ENCODE measurements at regions not wholly inside any gene's neighbourhood (a gene's known extent, or its start where the extent isn't known, plus 50 kb on each side); places are given as distances from the start of the nearest gene placed in this dataset.
"Not testable (repeated sequence)": the region's sequence is repeated elsewhere in the genome, so short reads cannot be mapped to it uniquely, and the experiment has no call there.

DNA sequence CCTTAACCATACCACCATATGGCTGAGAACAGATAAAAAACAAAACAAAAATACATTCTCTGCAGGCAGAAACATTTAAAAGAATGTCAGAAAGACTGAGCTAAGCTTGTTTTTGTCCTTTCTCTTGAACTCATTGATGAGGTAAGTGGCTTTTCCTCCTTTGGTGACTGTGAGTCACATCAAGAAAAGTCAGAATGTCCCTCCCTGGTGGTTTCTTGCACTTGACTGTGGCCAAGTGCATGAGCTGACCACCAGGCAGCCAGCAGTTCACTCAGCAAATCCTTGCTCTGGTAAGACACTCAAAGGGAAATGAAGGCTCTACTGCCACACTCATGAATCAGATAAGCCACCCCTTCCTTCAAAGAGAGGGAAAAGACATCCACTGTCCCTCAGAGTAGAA, 970.9 kb downstream of the TAF11L14 start:
- no peaks in the 10 kb centered on the region for H3K9me3 ChIP-seq (ENCODE audit: control insufficient read depth in 3 of 3, low read length in 3 of 3)
- H3K27me3 ChIP-seq (ENCODE audit: control insufficient read depth in 3 of 3, insufficient read depth in 3 of 3, low read length in 3 of 3) = no peaks in the 10 kb centered on the region
- H3K27ac ChIP-seq (ENCODE audit: low read depth, low read length) = no peak overlapping the region
- H3K4me1 ChIP-seq (ENCODE audit: control insufficient read depth in 3 of 3, insufficient read depth in 3 of 3, low read length in 3 of 3) = no peaks in the 10 kb centered on the region
- H3K36me3 ChIP-seq (ENCODE audit: control insufficient read depth in 3 of 3, insufficient read depth in 3 of 3, low read length in 3 of 3) = no peaks in the 10 kb centered on the region
- no peak overlapping the region for H3K9ac ChIP-seq (ENCODE audit: low read depth in 1 of 3, low read length in 3 of 3)
- H3K4me3 ChIP-seq (ENCODE audit: low read length in 3 of 3) = no peak overlapping the region

DNA sequence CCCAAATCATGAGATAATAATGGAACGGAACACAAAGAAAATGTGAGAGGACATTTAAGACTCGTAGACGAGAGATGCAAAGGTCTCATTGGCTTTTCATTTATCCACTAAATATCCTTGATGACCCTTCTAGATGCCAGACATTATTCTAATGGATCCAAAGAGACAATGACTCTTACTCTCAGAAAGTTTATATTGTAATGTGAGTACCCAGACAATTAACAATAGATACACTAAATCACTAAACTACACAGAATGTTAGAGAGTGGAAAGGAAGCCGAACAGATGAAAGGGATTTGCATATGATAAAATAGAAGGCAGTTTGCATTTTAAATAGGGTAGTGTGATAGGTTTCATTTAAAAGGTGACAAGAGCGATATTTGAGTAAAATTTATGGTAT, 973.3 kb downstream of the TAF11L14 start:
- Histone ChIP-seq H3K9me3 (ENCODE audit: control insufficient read depth in 3 of 3, low read length in 3 of 3) (no peaks in the 10 kb centered on the region), H3K9ac (ENCODE audit: low read depth in 1 of 3, low read length in 3 of 3) (no peak overlapping the region), H3K27me3 (ENCODE audit: control insufficient read depth in 3 of 3, insufficient read depth in 3 of 3, low read length in 3 of 3) (no peaks in the 10 kb centered on the region), H3K4me1 (ENCODE audit: control insufficient read depth in 3 of 3, insufficient read depth in 3 of 3, low read length in 3 of 3) (no peaks in the 10 kb centered on the region), H3K27ac (ENCODE audit: low read depth, low read length) (no peak overlapping the region), H3K36me3 (ENCODE audit: control insufficient read depth in 3 of 3, insufficient read depth in 3 of 3, low read length in 3 of 3) (no peaks in the 10 kb centered on the region), H3K4me3 (ENCODE audit: low read length in 3 of 3) (no peak overlapping the region)

DNA sequence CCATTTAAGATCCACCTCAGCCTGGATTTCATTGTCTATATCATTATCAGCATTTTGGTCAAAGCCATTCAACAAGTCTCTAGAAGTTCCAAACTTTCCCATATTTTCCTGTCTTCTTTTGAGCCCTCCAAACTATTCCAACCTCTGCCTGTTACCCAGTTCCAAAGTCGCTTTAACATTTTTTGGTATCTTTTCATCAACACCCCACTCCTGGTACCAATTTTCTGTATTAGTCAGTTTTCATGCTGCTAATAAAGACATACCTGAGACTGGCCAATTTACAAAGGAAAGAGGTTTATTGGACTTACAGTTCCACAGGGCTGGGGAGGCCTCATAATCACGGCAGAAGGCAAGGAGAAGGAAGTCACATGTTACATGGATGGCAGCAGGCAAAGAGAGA, 982.9 kb downstream of the TAF11L14 start:
- H3K4me1 ChIP-seq (ENCODE audit: control insufficient read depth in 3 of 3, insufficient read depth in 3 of 3, low read length in 3 of 3); H3K9ac ChIP-seq (ENCODE audit: low read depth in 1 of 3, low read length in 3 of 3); H3K4me3 ChIP-seq (ENCODE audit: low read length in 3 of 3); H3K36me3 ChIP-seq (ENCODE audit: control insufficient read depth in 3 of 3, insufficient read depth in 3 of 3, low read length in 3 of 3); H3K27ac ChIP-seq (ENCODE audit: low read depth, low read length); H3K9me3 ChIP-seq (ENCODE audit: control insufficient read depth in 3 of 3, low read length in 3 of 3); H3K27me3 ChIP-seq (ENCODE audit: control insufficient read depth in 3 of 3, insufficient read depth in 3 of 3, low read length in 3 of 3): not testable (repeated sequence)

DNA sequence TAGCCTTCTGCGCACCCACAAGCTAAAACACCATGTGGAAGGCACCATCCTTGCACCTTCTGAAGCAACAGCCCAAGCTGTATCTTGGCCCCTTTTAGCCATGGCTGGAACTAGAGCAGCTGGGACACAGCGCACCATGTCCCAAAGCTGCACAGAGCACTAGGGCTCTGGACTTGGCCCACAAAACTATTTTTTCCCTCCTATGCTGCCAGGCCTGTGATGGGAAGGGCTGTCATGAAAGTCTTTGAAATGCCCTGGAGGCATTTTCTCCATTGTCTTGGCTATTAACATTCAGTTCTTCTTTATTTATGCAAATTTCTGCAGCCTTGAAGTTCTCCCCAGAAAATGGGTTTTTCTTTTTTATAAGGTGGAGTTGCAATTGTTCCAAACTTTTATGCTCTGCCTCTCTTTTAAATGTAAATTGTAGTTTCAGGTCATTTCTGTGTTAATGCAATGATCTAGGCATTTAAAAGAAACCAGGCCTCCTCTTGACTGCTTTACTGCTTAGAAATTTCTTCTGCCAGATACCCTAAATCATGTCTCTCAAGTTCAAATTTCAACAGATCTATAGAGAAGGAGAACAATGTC, 996.3 kb downstream of the TAF11L14 start:
- Histone ChIP-seq H3K4me1 (ENCODE audit: control insufficient read depth in 3 of 3, insufficient read depth in 3 of 3, low read length in 3 of 3) (no peaks in the 10 kb centered on the region), H3K27me3 (ENCODE audit: control insufficient read depth in 3 of 3, insufficient read depth in 3 of 3, low read length in 3 of 3) (no peaks in the 10 kb centered on the region), H3K4me3 (ENCODE audit: low read length in 3 of 3) (no peak overlapping the region), H3K36me3 (ENCODE audit: control insufficient read depth in 3 of 3, insufficient read depth in 3 of 3, low read length in 3 of 3) (no peaks in the 10 kb centered on the region), H3K9ac (ENCODE audit: low read depth in 1 of 3, low read length in 3 of 3) (no peak overlapping the region), H3K9me3 (ENCODE audit: control insufficient read depth in 3 of 3, low read length in 3 of 3) (no peaks in the 10 kb centered on the region), H3K27ac (ENCODE audit: low read depth, low read length) (no peak overlapping the region)

DNA sequence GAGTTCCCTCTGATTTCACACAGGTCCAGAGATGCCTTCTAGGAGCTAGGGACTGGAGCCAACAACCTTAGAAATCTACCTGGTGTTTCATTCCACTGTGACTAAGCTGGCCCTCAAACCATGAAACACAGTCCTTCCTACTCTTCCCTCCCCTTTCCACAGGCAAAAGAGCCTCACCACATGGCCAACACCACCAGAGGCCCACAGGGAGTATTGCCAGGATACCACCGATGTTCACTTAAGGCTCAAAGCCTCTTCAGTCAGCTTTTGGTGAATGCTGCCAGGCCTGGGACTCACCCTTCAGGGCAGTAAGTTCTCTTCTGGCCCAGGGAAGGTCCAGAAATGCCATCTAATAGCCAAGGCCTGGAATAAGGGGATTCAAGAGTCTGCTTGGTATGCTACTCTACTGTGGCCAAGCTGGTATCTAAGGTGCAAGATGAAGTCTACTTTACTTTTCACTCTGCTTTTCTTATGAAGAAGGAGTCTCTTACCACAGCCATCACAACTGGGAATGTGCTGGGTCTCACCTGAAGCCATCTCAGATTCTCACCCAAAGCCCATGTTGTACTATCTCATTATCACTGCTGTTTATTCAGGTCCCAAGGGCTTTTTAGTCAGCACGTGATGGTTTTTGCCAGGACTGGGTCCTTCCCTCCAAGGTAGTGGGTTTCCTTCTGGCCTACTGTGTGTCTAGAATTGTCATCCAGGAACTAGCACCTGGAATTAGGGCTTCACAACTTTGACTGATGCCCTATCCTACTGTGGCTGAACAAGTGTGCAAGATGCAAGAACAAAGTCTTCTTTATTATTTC, 1018.4 kb downstream of the TAF11L14 start:
- Histone ChIP-seq H3K27me3 (ENCODE audit: control insufficient read depth in 3 of 3, insufficient read depth in 3 of 3, low read length in 3 of 3) (no peaks in the 10 kb centered on the region), H3K9me3 (ENCODE audit: control insufficient read depth in 3 of 3, low read length in 3 of 3) (no peaks in the 10 kb centered on the region), H3K4me1 (ENCODE audit: control insufficient read depth in 3 of 3, insufficient read depth in 3 of 3, low read length in 3 of 3) (no peaks in the 10 kb centered on the region), H3K36me3 (ENCODE audit: control insufficient read depth in 3 of 3, insufficient read depth in 3 of 3, low read length in 3 of 3) (no peaks in the 10 kb centered on the region), H3K4me3 (ENCODE audit: low read length in 3 of 3) (no peak overlapping the region), H3K27ac (ENCODE audit: low read depth, low read length) (no peak overlapping the region), H3K9ac (ENCODE audit: low read depth in 1 of 3, low read length in 3 of 3) (no peak overlapping the region)

DNA sequence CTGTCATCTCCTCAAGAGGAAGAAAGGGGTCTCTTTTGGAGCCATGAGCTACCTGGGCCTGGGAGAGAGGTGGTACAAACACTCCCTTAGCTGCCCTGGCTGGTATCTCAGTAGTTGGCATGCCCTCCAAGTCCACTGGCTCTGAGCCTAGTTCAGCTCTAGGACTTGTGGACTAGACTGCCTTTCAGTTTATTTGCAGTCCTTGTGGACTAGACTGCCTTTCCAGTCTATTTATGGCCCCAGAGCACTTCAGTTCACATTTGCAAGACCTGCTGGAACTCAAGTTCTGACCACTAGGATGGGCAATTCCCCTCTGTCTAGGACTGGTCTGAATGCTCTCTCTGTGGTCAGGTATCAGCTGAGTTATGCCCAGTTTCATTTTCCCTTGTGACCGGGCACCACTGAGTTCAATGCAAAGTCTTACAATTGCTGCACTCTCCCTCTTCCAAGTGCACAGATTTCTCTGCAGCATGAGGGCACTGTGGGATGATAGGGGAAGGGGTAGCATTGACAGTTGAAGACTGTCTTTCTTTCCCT, 1019.0 kb downstream of the TAF11L14 start:
- Histone ChIP-seq H3K9ac (ENCODE audit: low read depth in 1 of 3, low read length in 3 of 3) (no peak overlapping the region), H3K9me3 (ENCODE audit: control insufficient read depth in 3 of 3, low read length in 3 of 3) (no peaks in the 10 kb centered on the region), H3K27me3 (ENCODE audit: control insufficient read depth in 3 of 3, insufficient read depth in 3 of 3, low read length in 3 of 3) (no peaks in the 10 kb centered on the region), H3K27ac (ENCODE audit: low read depth, low read length) (no peak overlapping the region), H3K4me3 (ENCODE audit: low read length in 3 of 3) (no peak overlapping the region), H3K36me3 (ENCODE audit: control insufficient read depth in 3 of 3, insufficient read depth in 3 of 3, low read length in 3 of 3) (no peaks in the 10 kb centered on the region), H3K4me1 (ENCODE audit: control insufficient read depth in 3 of 3, insufficient read depth in 3 of 3, low read length in 3 of 3) (no peaks in the 10 kb centered on the region)

DNA sequence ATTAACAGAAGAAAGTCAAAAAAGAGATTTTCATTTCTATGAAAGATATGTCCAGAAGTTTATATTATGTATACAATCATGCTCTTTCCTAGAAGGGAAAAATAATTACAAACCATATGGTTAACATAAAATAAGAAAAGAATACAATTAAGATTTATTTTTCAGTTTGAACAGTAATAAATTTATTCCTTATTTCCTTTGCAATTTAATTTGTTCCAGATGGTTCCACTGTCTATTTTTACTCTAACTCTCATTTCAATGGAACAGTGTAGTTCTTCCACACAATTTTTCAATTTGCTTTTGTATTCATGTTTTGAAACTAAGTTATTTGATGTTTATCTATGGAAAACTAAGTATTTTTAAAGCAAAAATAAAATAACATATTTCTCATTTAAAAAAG, 1026.3 kb downstream of the TAF11L14 start:
- Histone ChIP-seq H3K27ac (ENCODE audit: low read depth, low read length) (no peak overlapping the region), H3K9ac (ENCODE audit: low read depth in 1 of 3, low read length in 3 of 3) (no peak overlapping the region), H3K9me3 (ENCODE audit: control insufficient read depth in 3 of 3, low read length in 3 of 3) (no peaks in the 10 kb centered on the region)

DNA sequence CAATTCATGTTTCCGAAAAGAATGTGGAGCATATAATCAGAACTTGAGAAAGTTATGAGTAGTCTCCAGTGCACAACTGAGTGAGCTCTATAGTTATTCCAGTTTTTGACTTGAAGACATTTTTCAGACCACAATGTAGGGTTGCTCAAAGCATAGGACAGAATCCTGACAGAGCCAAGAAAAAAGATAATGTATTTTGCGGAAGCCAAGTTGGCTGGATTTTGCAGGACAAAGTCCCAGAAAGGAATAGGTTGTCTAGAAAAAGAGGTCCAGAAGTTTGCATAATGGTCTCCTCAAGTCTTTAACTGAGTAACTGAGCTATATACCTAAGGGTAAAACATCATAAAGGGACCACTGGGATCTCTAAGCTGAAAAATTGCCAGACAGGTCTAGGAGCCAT, 1028.0 kb downstream of the TAF11L14 start:
- H3K4me3 ChIP-seq (ENCODE audit: low read length in 3 of 3) = no peak overlapping the region
- no peak overlapping the region for H3K9ac ChIP-seq (ENCODE audit: low read depth in 1 of 3, low read length in 3 of 3)
- no peaks in the 10 kb centered on the region for H3K9me3 ChIP-seq (ENCODE audit: control insufficient read depth in 3 of 3, low read length in 3 of 3)
- H3K36me3 ChIP-seq (ENCODE audit: control insufficient read depth in 3 of 3, insufficient read depth in 3 of 3, low read length in 3 of 3) = no peaks in the 10 kb centered on the region
- no peak overlapping the region for H3K27ac ChIP-seq (ENCODE audit: low read depth, low read length)
- no peaks in the 10 kb centered on the region for H3K27me3 ChIP-seq (ENCODE audit: control insufficient read depth in 3 of 3, insufficient read depth in 3 of 3, low read length in 3 of 3)
- H3K4me1 ChIP-seq (ENCODE audit: control insufficient read depth in 3 of 3, insufficient read depth in 3 of 3, low read length in 3 of 3) = no peaks in the 10 kb centered on the region

More for the DNA sequence above, 1026.3 kb downstream of the TAF11L14 start:
- Histone ChIP-seq H3K27me3 (ENCODE audit: control insufficient read depth in 3 of 3, insufficient read depth in 3 of 3, low read length in 3 of 3) (no peaks in the 10 kb centered on the region), H3K4me1 (ENCODE audit: control insufficient read depth in 3 of 3, insufficient read depth in 3 of 3, low read length in 3 of 3) (no peaks in the 10 kb centered on the region), H3K36me3 (ENCODE audit: control insufficient read depth in 3 of 3, insufficient read depth in 3 of 3, low read length in 3 of 3) (no peaks in the 10 kb centered on the region), H3K4me3 (ENCODE audit: low read length in 3 of 3) (no peak overlapping the region)

DNA sequence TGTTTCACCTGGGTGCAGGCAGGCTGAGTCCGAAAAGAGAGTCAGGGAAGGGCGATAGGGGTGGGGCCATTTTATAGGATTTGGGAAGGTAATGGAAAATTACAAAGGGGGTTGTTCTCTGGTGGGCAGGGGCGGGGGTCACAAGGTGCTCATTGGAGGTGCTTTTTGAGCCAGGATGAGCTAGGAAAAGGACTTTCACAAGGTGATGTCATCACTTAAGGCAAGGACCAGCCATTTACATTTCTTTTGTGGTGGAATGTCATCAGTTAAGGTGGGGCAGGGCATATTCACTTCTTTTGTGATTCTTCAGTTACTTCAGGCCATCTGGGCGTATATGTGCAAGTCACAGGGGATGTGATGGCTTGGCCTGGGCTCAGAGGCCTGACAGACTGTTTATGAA, 1040.0 kb downstream of the TAF11L14 start:
- not testable (repeated sequence) for H3K9me3 ChIP-seq (ENCODE audit: control insufficient read depth in 3 of 3, low read length in 3 of 3); H3K36me3 ChIP-seq (ENCODE audit: control insufficient read depth in 3 of 3, insufficient read depth in 3 of 3, low read length in 3 of 3); H3K9ac ChIP-seq (ENCODE audit: low read depth in 1 of 3, low read length in 3 of 3); H3K4me3 ChIP-seq (ENCODE audit: low read length in 3 of 3); H3K27ac ChIP-seq (ENCODE audit: low read depth, low read length); H3K27me3 ChIP-seq (ENCODE audit: control insufficient read depth in 3 of 3, insufficient read depth in 3 of 3, low read length in 3 of 3); H3K4me1 ChIP-seq (ENCODE audit: control insufficient read depth in 3 of 3, insufficient read depth in 3 of 3, low read length in 3 of 3)

DNA sequence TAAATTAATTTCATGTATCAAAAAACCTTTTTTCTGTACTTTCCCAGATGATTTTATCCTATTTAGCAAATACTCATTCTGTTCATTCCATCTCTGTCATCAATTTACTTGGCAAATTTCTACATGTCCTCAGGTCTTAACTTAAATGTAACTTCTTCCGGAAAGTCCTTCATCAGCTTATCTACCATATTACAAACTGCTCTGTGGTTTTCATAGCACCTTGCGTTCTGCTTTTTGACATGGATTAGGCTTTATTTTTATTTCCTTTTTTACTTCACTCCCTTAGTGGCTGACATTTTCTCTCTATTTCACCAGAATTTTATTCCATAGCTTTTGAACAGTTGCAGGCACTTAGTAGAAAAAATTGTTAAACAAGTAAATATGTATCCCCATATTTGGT, 1040.8 kb downstream of the TAF11L14 start:
- H3K9me3 ChIP-seq (ENCODE audit: control insufficient read depth in 3 of 3, low read length in 3 of 3) = no peaks in the 10 kb centered on the region
- H3K27ac ChIP-seq (ENCODE audit: low read depth, low read length) = no peak overlapping the region
- H3K36me3 ChIP-seq (ENCODE audit: control insufficient read depth in 3 of 3, insufficient read depth in 3 of 3, low read length in 3 of 3) = no peaks in the 10 kb centered on the region
- no peak overlapping the region for H3K4me3 ChIP-seq (ENCODE audit: low read length in 3 of 3)
- H3K9ac ChIP-seq (ENCODE audit: low read depth in 1 of 3, low read length in 3 of 3) = no peak overlapping the region
- H3K27me3 ChIP-seq (ENCODE audit: control insufficient read depth in 3 of 3, insufficient read depth in 3 of 3, low read length in 3 of 3) = no peaks in the 10 kb centered on the region
- H3K4me1 ChIP-seq (ENCODE audit: control insufficient read depth in 3 of 3, insufficient read depth in 3 of 3, low read length in 3 of 3) = no peaks in the 10 kb centered on the region
